ENCODE measurements at regions not wholly inside any gene's neighbourhood (a gene's known extent, or its start where the extent isn't known, plus 50 kb on each side); places are given as distances from the start of the nearest gene placed in this dataset.
"Not testable (repeated sequence)": the region's sequence is repeated elsewhere in the genome, so short reads cannot be mapped to it uniquely, and the experiment has no call there.

DNA sequence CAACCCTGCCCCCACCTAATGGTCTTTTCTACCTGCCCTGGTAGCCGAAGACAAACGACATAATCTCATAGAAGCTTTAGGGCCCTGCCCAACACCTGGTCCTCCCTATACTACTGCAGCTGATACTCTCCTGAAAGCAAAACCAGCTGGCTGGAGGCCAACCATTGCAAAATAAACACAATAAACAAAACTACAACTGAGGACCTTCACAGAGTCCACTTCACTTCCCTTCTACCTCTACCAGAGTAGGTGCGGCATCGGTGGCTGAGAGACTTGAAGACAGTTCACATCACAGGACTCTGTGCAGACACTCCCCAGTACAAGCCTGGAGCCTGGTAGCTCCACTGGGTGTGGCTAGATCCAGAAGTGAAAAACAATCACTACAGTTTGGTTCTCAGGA is 476.2 kb downstream of the MMUT start:
- no peaks in the 10 kb centered on the region for H3K4me1 ChIP-seq (ENCODE audit: control insufficient read depth, insufficient read depth, low read length)
- H3K36me3 ChIP-seq (ENCODE audit: control insufficient read depth, insufficient read depth, low read length): no peaks in the 10 kb centered on the region
- WGBS (ENCODE audit: insufficient coverage): 95% methylated on average over 4 of the region's 4 CpGs
- no peak overlapping the region for H3K4me3 ChIP-seq (ENCODE audit: low read depth, low read length)
- no peak for DNase-seq (ENCODE audit: low read depth in 4 of 6, low spot score in 6 of 6)
- H3K9me3 ChIP-seq (ENCODE audit: control insufficient read depth, insufficient read depth, low read length): peaks cover 3% of the 10 kb centered on the region
- no peak overlapping the region for H3K27ac ChIP-seq (ENCODE audit: low read depth, low read length)
- H3K27me3 ChIP-seq (ENCODE audit: control insufficient read depth, insufficient read depth, low read length): no peaks in the 10 kb centered on the region

DNA sequence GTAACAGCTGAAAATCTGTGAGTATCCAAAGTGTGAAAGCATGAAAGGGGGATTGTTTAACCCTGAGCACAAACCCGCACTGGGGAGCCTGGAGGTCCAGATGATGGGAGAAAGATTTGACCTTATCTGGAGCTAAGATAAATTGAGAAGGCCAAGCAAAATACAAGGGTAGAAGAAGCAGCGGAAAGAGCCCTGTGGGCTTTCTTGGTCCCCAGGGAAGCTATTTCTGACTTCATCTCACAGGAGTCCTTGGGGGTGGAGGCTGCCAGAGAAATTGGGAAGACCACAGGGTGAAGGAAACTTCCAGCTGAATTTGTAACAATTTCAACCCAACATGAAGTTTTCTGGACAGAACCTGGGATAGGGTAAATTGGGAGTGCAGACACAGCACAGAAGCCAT is 476.9 kb downstream of the MMUT start:
- no peak for DNase-seq (ENCODE audit: low read depth in 4 of 6, low spot score in 6 of 6)

DNA sequence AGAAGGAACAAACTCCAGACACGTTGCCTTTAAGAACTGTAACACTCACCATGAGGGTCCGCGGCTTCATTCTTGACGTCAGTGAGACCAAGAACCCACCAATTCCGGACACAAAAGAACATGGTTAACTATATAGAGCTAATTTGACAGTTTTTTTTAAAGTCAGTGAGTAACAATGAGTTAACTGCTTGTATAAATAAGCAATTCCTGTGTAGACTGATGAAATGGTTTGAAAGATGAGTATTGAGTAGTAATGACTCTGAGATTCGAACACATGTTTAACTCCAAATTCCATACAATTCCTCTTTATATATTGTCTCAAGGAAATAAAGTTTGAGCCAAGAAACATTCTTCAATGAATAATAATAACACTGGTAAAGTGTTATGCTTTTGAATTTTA is 478.0 kb downstream of the MMUT start:
- Histone ChIP-seq H3K27me3 (ENCODE audit: control insufficient read depth, insufficient read depth, low read length) (no peaks in the 10 kb centered on the region), H3K4me3 (ENCODE audit: low read depth, low read length) (no peak overlapping the region), H3K27ac (ENCODE audit: low read depth, low read length) (no peak overlapping the region), H3K36me3 (ENCODE audit: control insufficient read depth, insufficient read depth, low read length) (no peaks in the 10 kb centered on the region), H3K9me3 (ENCODE audit: control insufficient read depth, insufficient read depth, low read length) (peaks cover 3% of the 10 kb centered on the region), H3K4me1 (ENCODE audit: control insufficient read depth, insufficient read depth, low read length) (no peaks in the 10 kb centered on the region)
- WGBS (ENCODE audit: insufficient coverage): no CpG with 5 or more reads among the region's 6 CpGs
- no peak for DNase-seq (ENCODE audit: low read depth in 4 of 6, low spot score in 6 of 6)

More for the DNA sequence above, 476.9 kb downstream of the MMUT start:
- Histone ChIP-seq H3K9me3 (ENCODE audit: control insufficient read depth, insufficient read depth, low read length) (peaks cover 3% of the 10 kb centered on the region), H3K36me3 (ENCODE audit: control insufficient read depth, insufficient read depth, low read length) (no peaks in the 10 kb centered on the region), H3K4me1 (ENCODE audit: control insufficient read depth, insufficient read depth, low read length) (no peaks in the 10 kb centered on the region), H3K4me3 (ENCODE audit: low read depth, low read length) (no peak overlapping the region), H3K27me3 (ENCODE audit: control insufficient read depth, insufficient read depth, low read length) (no peaks in the 10 kb centered on the region), H3K27ac (ENCODE audit: low read depth, low read length) (no peak overlapping the region)
- WGBS (ENCODE audit: insufficient coverage): 81% methylated on average over 2 of the region's 2 CpGs

DNA sequence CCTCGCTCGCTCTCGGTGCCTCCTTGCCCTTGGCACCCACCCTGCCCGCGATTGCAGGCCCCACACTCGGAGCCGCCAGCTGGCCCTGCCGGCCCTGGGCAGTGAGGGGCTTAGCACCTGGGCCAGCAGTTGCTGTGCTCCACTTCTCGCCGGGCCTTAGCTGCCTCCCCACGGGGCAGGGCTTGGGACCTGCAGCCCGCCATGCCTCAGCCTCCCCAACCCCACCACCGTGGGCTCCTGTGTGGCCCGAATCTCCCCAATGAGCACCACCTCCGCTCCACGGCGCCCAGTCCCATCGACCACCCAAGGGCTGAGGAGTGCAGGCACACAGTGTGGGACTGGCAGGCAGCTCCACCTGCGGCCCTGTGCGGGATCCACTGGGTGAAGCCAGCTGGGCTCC is 479.1 kb downstream of the MMUT start:
- not testable (repeated sequence) for H3K27ac ChIP-seq (ENCODE audit: low read depth, low read length); H3K4me1 ChIP-seq (ENCODE audit: control insufficient read depth, insufficient read depth, low read length); H3K4me3 ChIP-seq (ENCODE audit: low read depth, low read length); H3K36me3 ChIP-seq (ENCODE audit: control insufficient read depth, insufficient read depth, low read length); DNase-seq (ENCODE audit: low read depth in 4 of 6, low spot score in 6 of 6); H3K27me3 ChIP-seq (ENCODE audit: control insufficient read depth, insufficient read depth, low read length); H3K9me3 ChIP-seq (ENCODE audit: control insufficient read depth, insufficient read depth, low read length)
- WGBS (ENCODE audit: insufficient coverage): 95% methylated on average over 20 of the region's 20 CpGs

DNA sequence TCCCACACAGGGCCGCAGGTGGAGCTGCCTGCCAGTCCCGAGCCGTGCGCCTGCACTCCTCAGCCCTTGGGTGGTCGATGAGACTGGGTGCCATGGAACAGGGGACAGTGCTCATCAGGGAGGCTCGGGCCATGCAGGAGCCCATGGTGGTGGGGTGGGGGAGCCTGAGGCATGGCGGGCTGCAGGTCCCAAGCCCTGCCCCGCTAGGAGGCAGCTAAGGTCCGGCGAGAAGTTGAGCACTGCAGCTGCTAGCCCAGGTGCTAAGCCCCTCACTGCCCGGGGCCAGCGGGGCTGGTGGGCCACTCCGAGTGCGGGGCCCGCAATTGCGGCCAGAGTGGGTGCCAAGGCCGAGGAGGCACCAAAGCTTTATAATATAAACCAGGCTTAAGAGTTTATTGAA is 479.7 kb downstream of the MMUT start:
- Histone ChIP-seq H3K36me3 (ENCODE audit: control insufficient read depth, insufficient read depth, low read length) (no peaks in the 10 kb centered on the region), H3K4me1 (ENCODE audit: control insufficient read depth, insufficient read depth, low read length) (no peaks in the 10 kb centered on the region), H3K9me3 (ENCODE audit: control insufficient read depth, insufficient read depth, low read length) (peaks cover 3% of the 10 kb centered on the region), H3K27me3 (ENCODE audit: control insufficient read depth, insufficient read depth, low read length) (no peaks in the 10 kb centered on the region), H3K4me3 (ENCODE audit: low read depth, low read length) (no peak overlapping the region), H3K27ac (ENCODE audit: low read depth, low read length) (no peak overlapping the region)
- DNase-seq (ENCODE audit: low read depth in 4 of 6, low spot score in 6 of 6): no peak
- 99% methylated on average over 15 of the region's 17 CpGs for WGBS (ENCODE audit: insufficient coverage)

DNA sequence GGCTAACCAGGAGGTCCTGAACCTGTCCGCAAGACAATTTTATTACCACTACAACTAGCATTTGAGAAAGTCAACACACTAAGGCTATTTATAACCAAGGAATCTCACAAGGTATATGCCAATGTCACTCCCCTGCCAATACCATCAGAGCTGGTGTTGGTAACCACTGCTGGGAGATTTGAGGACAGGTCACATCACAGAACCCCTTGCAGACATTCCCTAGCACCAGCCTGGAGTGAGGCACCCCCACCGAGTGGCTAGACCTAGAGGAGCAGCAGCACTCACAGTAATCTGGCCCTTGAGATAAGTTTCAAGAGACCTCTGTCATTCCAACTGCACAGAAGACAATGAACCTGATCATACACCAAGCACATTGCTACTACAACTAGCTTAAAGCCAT is 483.2 kb downstream of the MMUT start:
- Histone ChIP-seq H3K27ac (ENCODE audit: low read depth, low read length) (no peak overlapping the region), H3K4me3 (ENCODE audit: low read depth, low read length) (no peak overlapping the region), H3K9me3 (ENCODE audit: control insufficient read depth, insufficient read depth, low read length) (no peaks in the 10 kb centered on the region), H3K27me3 (ENCODE audit: control insufficient read depth, insufficient read depth, low read length) (no peaks in the 10 kb centered on the region), H3K36me3 (ENCODE audit: control insufficient read depth, insufficient read depth, low read length) (no peaks in the 10 kb centered on the region), H3K4me1 (ENCODE audit: control insufficient read depth, insufficient read depth, low read length) (no peaks in the 10 kb centered on the region)
- DNase-seq (ENCODE audit: low read depth in 4 of 6, low spot score in 6 of 6): no peak
- 91% methylated on average over 1 of the region's 2 CpGs for WGBS (ENCODE audit: insufficient coverage)

DNA sequence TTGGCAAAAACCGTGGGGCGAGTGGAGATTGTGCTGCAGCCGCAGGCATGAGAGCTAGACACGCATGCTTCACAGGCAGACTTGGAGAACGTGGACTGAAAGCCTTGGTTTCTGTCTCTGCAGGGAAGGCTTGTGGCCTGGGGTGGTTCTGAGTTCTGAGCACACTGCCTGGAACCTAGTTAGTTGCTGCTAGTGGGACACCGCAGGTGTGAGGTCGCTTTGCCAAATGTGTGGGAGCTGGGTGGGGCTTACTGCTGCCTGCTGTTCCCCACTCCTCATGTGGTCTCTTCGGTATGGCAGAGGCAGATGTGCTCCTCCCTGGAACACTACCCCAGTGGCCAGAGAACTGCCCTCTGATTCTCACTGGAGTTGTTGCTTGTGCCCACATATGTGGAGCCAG is 484.0 kb downstream of the MMUT start:
- WGBS (ENCODE audit: insufficient coverage): 92% methylated on average over 8 of the region's 8 CpGs
- H3K9me3 ChIP-seq (ENCODE audit: control insufficient read depth, insufficient read depth, low read length): no peaks in the 10 kb centered on the region
- no peaks in the 10 kb centered on the region for H3K36me3 ChIP-seq (ENCODE audit: control insufficient read depth, insufficient read depth, low read length)
- no peaks in the 10 kb centered on the region for H3K27me3 ChIP-seq (ENCODE audit: control insufficient read depth, insufficient read depth, low read length)
- DNase-seq (ENCODE audit: low read depth in 4 of 6, low spot score in 6 of 6): no peak
- no peak overlapping the region for H3K27ac ChIP-seq (ENCODE audit: low read depth, low read length)
- no peak overlapping the region for H3K4me3 ChIP-seq (ENCODE audit: low read depth, low read length)
- no peaks in the 10 kb centered on the region for H3K4me1 ChIP-seq (ENCODE audit: control insufficient read depth, insufficient read depth, low read length)

DNA sequence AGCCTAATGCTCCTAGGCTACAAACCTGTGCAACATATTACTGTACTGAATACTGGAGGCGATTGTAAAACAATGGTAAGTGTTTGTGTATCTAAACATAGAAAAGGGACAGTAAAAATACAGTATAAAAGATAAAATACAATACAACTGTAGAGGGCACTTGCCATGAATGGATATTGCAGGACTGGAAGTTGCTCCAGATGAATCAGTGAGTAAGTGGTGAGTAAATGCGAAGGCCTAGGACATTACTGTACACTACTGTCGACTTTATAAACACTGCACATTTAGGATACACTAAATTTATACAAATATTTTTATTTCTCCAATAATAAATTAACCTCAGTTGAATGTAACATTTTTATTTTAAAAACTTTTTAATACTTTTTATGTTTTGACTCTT is 485.0 kb downstream of the MMUT start:
- Histone ChIP-seq H3K4me3 (ENCODE audit: low read depth, low read length) (no peak overlapping the region), H3K4me1 (ENCODE audit: control insufficient read depth, insufficient read depth, low read length) (no peaks in the 10 kb centered on the region), H3K27ac (ENCODE audit: low read depth, low read length) (no peak overlapping the region), H3K36me3 (ENCODE audit: control insufficient read depth, insufficient read depth, low read length) (no peaks in the 10 kb centered on the region), H3K9me3 (ENCODE audit: control insufficient read depth, insufficient read depth, low read length) (no peaks in the 10 kb centered on the region), H3K27me3 (ENCODE audit: control insufficient read depth, insufficient read depth, low read length) (no peaks in the 10 kb centered on the region)
- no peak for DNase-seq (ENCODE audit: low read depth in 4 of 6, low spot score in 6 of 6)
- WGBS (ENCODE audit: insufficient coverage): no CpG with 5 or more reads among the region's 3 CpGs

DNA sequence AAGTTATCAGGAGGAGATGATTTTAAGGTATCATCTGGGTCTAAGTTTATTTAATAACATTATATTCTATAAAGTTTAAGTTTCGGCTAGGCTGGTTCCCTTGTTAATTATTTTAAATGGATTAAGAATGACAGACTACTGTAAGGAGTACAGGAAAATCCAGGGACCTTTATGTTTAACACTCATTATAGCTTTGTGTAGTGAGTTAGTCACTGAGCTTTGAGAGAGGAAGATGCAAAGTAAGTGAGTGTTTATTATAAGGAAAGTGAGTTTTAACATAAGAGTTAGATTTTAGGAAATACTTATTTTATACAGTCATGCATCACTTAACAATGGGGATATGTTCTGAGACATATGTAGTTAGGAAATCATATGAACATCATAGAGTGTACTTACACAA is 485.5 kb downstream of the MMUT start:
- no peak overlapping the region for H3K4me3 ChIP-seq (ENCODE audit: low read depth, low read length)
- no peaks in the 10 kb centered on the region for H3K27me3 ChIP-seq (ENCODE audit: control insufficient read depth, insufficient read depth, low read length)
- DNase-seq (ENCODE audit: low read depth in 4 of 6, low spot score in 6 of 6): no peak
- H3K27ac ChIP-seq (ENCODE audit: low read depth, low read length): no peak overlapping the region
- WGBS (ENCODE audit: insufficient coverage): no CpG with 5 or more reads among the region's 1 CpG
- no peaks in the 10 kb centered on the region for H3K9me3 ChIP-seq (ENCODE audit: control insufficient read depth, insufficient read depth, low read length)
- no peaks in the 10 kb centered on the region for H3K36me3 ChIP-seq (ENCODE audit: control insufficient read depth, insufficient read depth, low read length)
- H3K4me1 ChIP-seq (ENCODE audit: control insufficient read depth, insufficient read depth, low read length): no peaks in the 10 kb centered on the region

DNA sequence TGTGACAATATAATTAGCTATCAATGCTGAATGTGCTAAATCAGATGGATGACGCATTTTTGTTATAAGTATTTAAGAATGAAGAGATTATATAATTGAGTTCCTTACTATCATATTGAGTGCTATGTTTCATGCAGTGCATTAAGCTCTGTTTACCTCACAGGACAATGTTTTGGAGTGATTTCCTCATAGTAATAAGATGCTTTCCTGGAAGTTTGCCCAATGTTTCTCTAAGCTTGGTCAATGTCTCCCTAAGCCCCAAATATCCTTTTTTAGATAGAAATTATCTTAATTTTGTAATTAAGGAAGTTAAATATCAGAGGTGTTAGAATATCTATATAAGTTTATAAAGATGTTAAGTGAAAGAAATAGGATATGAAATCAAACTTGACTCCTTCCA is 489.6 kb downstream of the MMUT start:
- no peak overlapping the region for H3K4me3 ChIP-seq (ENCODE audit: low read depth, low read length)
- no peaks in the 10 kb centered on the region for H3K36me3 ChIP-seq (ENCODE audit: control insufficient read depth, insufficient read depth, low read length)
- DNase-seq (ENCODE audit: low read depth in 4 of 6, low spot score in 6 of 6): peak in 1 of 6 donors; percentile 64
- no peaks in the 10 kb centered on the region for H3K27me3 ChIP-seq (ENCODE audit: control insufficient read depth, insufficient read depth, low read length)
- H3K27ac ChIP-seq (ENCODE audit: low read depth, low read length): no peak overlapping the region
- H3K4me1 ChIP-seq (ENCODE audit: control insufficient read depth, insufficient read depth, low read length): no peaks in the 10 kb centered on the region
- no CpG with 5 or more reads among the region's 1 CpG for WGBS (ENCODE audit: insufficient coverage)
- H3K9me3 ChIP-seq (ENCODE audit: control insufficient read depth, insufficient read depth, low read length): no peaks in the 10 kb centered on the region
